Endodermal cell (in vitro differentiated cells): ENCODE measurements at regions not wholly inside any gene's neighbourhood (a gene's known extent, or its start where the extent isn't known, plus 50 kb on each side); places are given as distances from the start of the nearest gene placed in this dataset.

ENCODE experiments used
- DNase-seq: peaks from one replicate; pipeline ENCODE4 v3.0.0-alpha.2; 2017
- H3K27ac ChIP-seq: 2 replicates; pipeline ENCODE4 v1.5.1; 2013; ENCODE audit warnings: mild to moderate bottlenecking, low read depth, low read length, moderate library complexity
- H3K27me3 ChIP-seq: 2 replicates; pipeline ENCODE4 v1.6.1; 2013; ENCODE audit warnings: mild to moderate bottlenecking, low read length, moderate library complexity; ENCODE audit not compliant: insufficient read depth, control insufficient read depth, poor library complexity, severe bottlenecking
- H3K36me3 ChIP-seq: 2 replicates; pipeline ENCODE4 v1.7.0; 2013; ENCODE audit warnings: mild to moderate bottlenecking, low read length, moderate library complexity; ENCODE audit not compliant: control insufficient read depth, insufficient read depth
- H3K4me1 ChIP-seq: one replicate; pipeline ENCODE4 v1.7.0; 2013; ENCODE audit warnings: low read length; ENCODE audit not compliant: control insufficient read depth, insufficient read depth
- H3K4me3 ChIP-seq: 2 replicates; pipeline ENCODE4 v1.5.1; 2013; ENCODE audit warnings: mild to moderate bottlenecking, low read length, moderate library complexity
- H3K9ac ChIP-seq: 2 replicates; pipeline ENCODE4 v1.6.1; 2013; ENCODE audit warnings: mild to moderate bottlenecking, low read length, moderate library complexity; ENCODE audit not compliant: poor library complexity, severe bottlenecking; ENCODE audit errors: extremely low read depth
- H3K9me3 ChIP-seq: 2 replicates; pipeline ENCODE4 v1.6.1; 2013; ENCODE audit warnings: mild to moderate bottlenecking, low read length, moderate library complexity; ENCODE audit not compliant: control insufficient read depth
- H3K27ac Mint-ChIP-seq: 2 replicates; pipeline ENCODE4 v1.8.0; 2020; ENCODE audit warnings: mixed read lengths
- H3K27me3 Mint-ChIP-seq: 2 replicates; pipeline ENCODE4 v1.8.0; 2021; ENCODE audit warnings: mild to moderate bottlenecking, mixed read lengths; ENCODE audit not compliant: insufficient read depth
- H3K36me3 Mint-ChIP-seq: 2 replicates; pipeline ENCODE4 v1.8.0; 2020; ENCODE audit warnings: low read depth, mixed read lengths
- H3K4me1 Mint-ChIP-seq: 2 replicates; pipeline ENCODE4 v1.8.0; 2020; ENCODE audit warnings: mixed read lengths
- H3K4me3 Mint-ChIP-seq: 2 replicates; pipeline ENCODE4 v1.8.0; 2020; ENCODE audit warnings: mild to moderate bottlenecking, moderate library complexity, mixed read lengths
- H3K9me3 Mint-ChIP-seq: 2 replicates; pipeline ENCODE4 v1.8.0; 2020; ENCODE audit warnings: mild to moderate bottlenecking, mixed read lengths
- CTCF ChIP-seq: fragments of 200-600 bp; sonication (generic); conservative IDR thresholded peaks from 2 replicates; pipeline ENCODE4 v1.5.0; 2021; ENCODE audit warnings: antibody characterized with exemption, mild to moderate bottlenecking
- WGBS, 2 experiments: methylation state at CpG; one replicate each; pipeline versions ENCODE4 v1.1.5 to v1.1.7; 2013; ENCODE audit warnings: missing lambda C conversion rate in 2 of 2, mixed read lengths in 1 of 2; ENCODE audit not compliant: insufficient coverage in 1 of 2, insufficient read length in 1 of 2; 5-methylcytosine and 5-hydroxymethylcytosine counted together

- Mint-ChIP-seq H3K27ac (no peak overlapping the region), H3K4me3 (no peak overlapping the region), H3K27me3 (peaks cover 1% of the 10 kb centered on the region)
These were observed 812.2 kb downstream of the DTWD2 start for GRCh38 chr5:118176146-118176545.

DNA sequence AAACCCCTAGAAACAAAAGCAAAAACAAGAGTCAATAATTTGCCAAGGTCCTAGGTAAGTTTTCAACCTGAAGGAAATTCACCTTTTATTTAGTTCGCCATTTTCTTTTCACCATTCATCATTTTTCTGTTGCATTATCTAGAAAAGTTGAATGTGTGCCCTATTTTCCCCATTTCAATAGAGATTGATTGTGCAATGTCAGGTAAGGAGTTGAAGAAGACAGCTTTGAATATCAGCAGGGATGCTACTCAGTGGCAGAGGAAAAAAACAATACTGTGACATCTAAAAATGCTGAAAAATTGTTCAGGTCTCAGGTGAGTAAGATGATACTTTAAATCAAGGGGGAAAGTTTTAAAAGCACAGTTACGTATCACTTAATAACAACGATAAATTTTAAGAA, 813.7 kb downstream of the DTWD2 start:
- Mint-ChIP-seq H3K4me3 (no peak overlapping the region), H3K36me3 (no peaks in the 10 kb centered on the region), H3K27ac (no peak overlapping the region), H3K27me3 (peaks cover 1% of the 10 kb centered on the region), H3K4me1 (peaks cover 5% of the 10 kb centered on the region), H3K9me3 (no peaks in the 10 kb centered on the region)
- WGBS, 2 experiments = 90% methylated on average over 3 of the region's 3 CpGs; no CpG with 5 or more reads in 1 of the 2 experiments
- Histone ChIP-seq H3K9me3 (no peaks in the 10 kb centered on the region), H3K27me3 (no peaks in the 10 kb centered on the region), H3K4me3 (no peak overlapping the region), H3K36me3 (no peaks in the 10 kb centered on the region), H3K9ac (no peak overlapping the region), H3K27ac (no peak overlapping the region), H3K4me1 (peaks cover 2% of the 10 kb centered on the region)
- TF ChIP-seq CTCF = no peak
- no peak for DNase-seq

More at GRCh38 chr5:118176146-118176545, 812.2 kb downstream of the DTWD2 start:
- no peaks in the 10 kb centered on the region for H3K27me3 ChIP-seq
- no peak overlapping the region for H3K4me3 ChIP-seq
- TF ChIP-seq CTCF = no peak
- H3K36me3 ChIP-seq = no peaks in the 10 kb centered on the region
- no peaks in the 10 kb centered on the region for H3K9me3 Mint-ChIP-seq
- H3K27ac ChIP-seq = no peak overlapping the region
- peaks cover 5% of the 10 kb centered on the region for H3K4me1 Mint-ChIP-seq
- no peaks in the 10 kb centered on the region for H3K36me3 Mint-ChIP-seq
- DNase-seq = no peak
- no peak overlapping the region for H3K9ac ChIP-seq
- no peaks in the 10 kb centered on the region for H3K4me1 ChIP-seq
- no peaks in the 10 kb centered on the region for H3K9me3 ChIP-seq

GRCh38 chr5:118173340-118173739, 815.0 kb downstream of the DTWD2 start:
- H3K4me3 Mint-ChIP-seq = no peak overlapping the region
- H3K9me3 Mint-ChIP-seq = no peaks in the 10 kb centered on the region
- DNase-seq = no peak
- H3K27ac ChIP-seq = no peak overlapping the region
- TF ChIP-seq CTCF = no peak
- peaks cover 2% of the 10 kb centered on the region for H3K4me1 ChIP-seq
- no peak overlapping the region for H3K9ac ChIP-seq
- peaks cover 5% of the 10 kb centered on the region for H3K4me1 Mint-ChIP-seq
- H3K27me3 Mint-ChIP-seq = peaks cover 1% of the 10 kb centered on the region
- no peaks in the 10 kb centered on the region for H3K36me3 Mint-ChIP-seq
- H3K27ac Mint-ChIP-seq = no peak overlapping the region
- no peaks in the 10 kb centered on the region for H3K9me3 ChIP-seq
- no peaks in the 10 kb centered on the region for H3K36me3 ChIP-seq
- no peaks in the 10 kb centered on the region for H3K27me3 ChIP-seq
- 92 to 96% methylated on average over 4 to 5 of the region's 5 CpGs for WGBS, 2 experiments
- no peak overlapping the region for H3K4me3 ChIP-seq
